ENCODE measurements at regions not wholly inside any gene's neighbourhood (a gene's known extent, or its start where the extent isn't known, plus 50 kb on each side); places are given as distances from the start of the nearest gene placed in this dataset.

GRCh38 chr10:107942826-107943225 lies 778.3 kb upstream of the SORCS1 start:
- no peak overlapping the region for H3K27ac ChIP-seq
- ATAC-seq, result no peak
- no peaks in the 10 kb centered on the region for H3K36me3 ChIP-seq
- intact Hi-C loops (cut with DNase I), result no loop called here
- no peaks in the 10 kb centered on the region for H3K27me3 ChIP-seq
- no peaks in the 10 kb centered on the region for H3K4me1 ChIP-seq
- no peak for DNase-seq
- TF ChIP-seq CTCF (IDR thresholded peaks at IDR 0.05), result no peak
- no peak for TF ChIP-seq POLR2A (IDR thresholded peaks at IDR 0.05)
- H3K4me3 ChIP-seq, result no peak overlapping the region
- peaks cover 0 to 4% (median 0%) of the 10 kb centered on the region in 12 donors for H3K9me3 ChIP-seq

- intact Hi-C loops (cut with DNase I), result no loop called here
- ATAC-seq (no peak), DNase-seq (no peak)
- H3K9me3 ChIP-seq, result peaks cover 0 to 10% (median 0%) of the 10 kb centered on the region in 12 donors
- no peak overlapping the region for H3K27ac ChIP-seq
- no peaks in the 10 kb centered on the region for H3K27me3 ChIP-seq
- H3K4me1 ChIP-seq, result no peaks in the 10 kb centered on the region
- TF ChIP-seq POLR2A (IDR thresholded peaks at IDR 0.05) (no peak), CTCF (IDR thresholded peaks at IDR 0.05) (no peak)
- no peak overlapping the region for H3K4me3 ChIP-seq
- H3K36me3 ChIP-seq, result no peaks in the 10 kb centered on the region
- WGBS, 4 donors, result 84 to 90% (median 88%) methylated on average over 2 of the region's 2 CpGs
These were observed 768.6 kb upstream of the SORCS1 start for GRCh38 chr10:107933076-107933475.

GRCh38 chr10:107931808-107932207 lies 767.3 kb upstream of the SORCS1 start:
- Histone ChIP-seq H3K4me3 (no peak overlapping the region), H3K4me1 (no peaks in the 10 kb centered on the region), H3K27me3 (no peaks in the 10 kb centered on the region), H3K27ac (no peak overlapping the region), H3K36me3 (no peaks in the 10 kb centered on the region), H3K9me3 (peaks cover 0 to 10% (median 0%) of the 10 kb centered on the region in 12 donors)
- no peak for ATAC-seq
- 67 to 76% (median 71%) methylated on average over 1 of the region's 1 CpG for WGBS, 4 donors
- DNase-seq, result no peak
- intact Hi-C loops (cut with DNase I), result no loop called here
- TF ChIP-seq POLR2A (IDR thresholded peaks at IDR 0.05) (no peak), CTCF (IDR thresholded peaks at IDR 0.05) (no peak)

- H3K4me3 ChIP-seq, result no peak overlapping the region
- WGBS, 4 donors, result 47 to 59% (median 56%) methylated on average over 2 of the region's 2 CpGs
- H3K4me1 ChIP-seq, result no peaks in the 10 kb centered on the region
- H3K9me3 ChIP-seq, result peaks cover 0 to 10% (median 0%) of the 10 kb centered on the region in 12 donors
- intact Hi-C loops (cut with DNase I), result no loop called here
- DNase-seq, result no peak
- no peaks in the 10 kb centered on the region for H3K27me3 ChIP-seq
- no peak overlapping the region for H3K27ac ChIP-seq
- ATAC-seq, result no peak
- no peaks in the 10 kb centered on the region for H3K36me3 ChIP-seq
- TF ChIP-seq POLR2A (IDR thresholded peaks at IDR 0.05) (no peak), CTCF (IDR thresholded peaks at IDR 0.05) (no peak)
These were observed 765.5 kb upstream of the SORCS1 start for GRCh38 chr10:107930037-107930436.

All from heart left ventricle (tissue), 16 donors.